HG03354 (cell line): ENCODE measurements at regions not wholly inside any gene's neighbourhood (a gene's known extent, or its start where the extent isn't known, plus 50 kb on each side); places are given as distances from the start of the nearest gene placed in this dataset.
"Not testable (repeated sequence)": the region's sequence is repeated elsewhere in the genome, so short reads cannot be mapped to it uniquely, and the experiment has no call there.

Source experiments
- ATAC-seq: cut with Tn5 transposase; IDR thresholded peaks from one replicate; pipeline ENCODE4 v1.9.1; 2021; ENCODE audit warnings: mild to moderate bottlenecking; ENCODE audit not compliant: unreplicated experiment, poor library complexity, severe bottlenecking

DNA sequence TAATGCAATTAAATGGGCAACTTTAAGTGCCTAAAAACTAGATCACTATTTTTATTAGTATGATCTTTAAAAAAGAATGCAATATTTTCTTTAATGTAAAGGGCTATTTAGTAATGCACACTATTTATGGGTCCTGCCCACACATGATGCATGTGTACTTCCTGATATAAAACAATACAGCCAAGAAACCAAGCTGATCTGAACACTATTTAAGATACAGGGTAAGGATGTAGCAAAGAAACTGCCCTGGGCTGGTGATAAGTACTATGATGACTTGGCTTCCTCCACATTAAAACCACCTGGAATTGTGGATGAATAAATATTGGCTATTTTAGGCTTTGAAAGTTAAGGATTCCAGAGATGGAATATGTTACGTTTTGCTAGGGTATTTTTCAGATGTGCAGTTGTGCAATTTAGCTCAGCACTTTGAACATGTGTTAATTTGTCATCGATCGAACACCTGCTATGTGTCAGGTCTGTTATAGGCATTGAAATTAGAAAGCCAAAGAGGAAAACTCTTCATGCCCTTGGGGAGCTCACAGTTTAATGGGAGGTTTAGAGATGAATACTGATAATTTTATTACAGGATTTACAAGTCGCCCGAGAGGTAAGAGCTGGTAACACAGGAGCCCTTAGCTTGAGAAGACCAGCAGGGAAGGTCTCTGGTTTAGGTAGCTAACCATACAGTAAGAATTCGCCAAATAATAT lies 276.7 kb downstream of the PLK2 start:
- no peak for ATAC-seq

DNA sequence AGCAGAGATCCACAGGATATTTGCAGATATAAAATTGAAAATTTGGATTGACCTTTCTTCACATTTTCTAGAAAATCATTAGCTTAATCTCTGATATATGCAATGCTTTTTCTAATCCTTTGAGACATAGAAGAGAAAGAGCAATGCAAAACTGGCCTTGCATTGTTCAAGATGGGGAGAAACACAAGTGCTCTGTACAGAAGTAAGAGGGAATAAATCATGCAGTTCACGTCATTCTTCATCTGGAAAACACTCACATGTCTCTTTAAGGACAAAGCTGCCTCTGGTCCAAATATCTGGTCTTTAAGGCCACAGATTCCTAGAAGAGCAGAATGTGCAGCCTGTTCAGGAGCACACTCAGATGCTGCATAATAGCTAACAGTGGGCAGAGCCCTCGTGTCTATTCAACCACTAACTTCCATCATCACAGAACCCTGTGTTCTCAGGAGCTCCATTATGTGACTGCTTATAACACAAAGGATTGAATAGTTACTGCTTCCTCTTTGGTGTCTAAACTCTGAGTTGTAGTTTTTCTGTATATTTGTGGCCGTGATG lies 277.5 kb downstream of the PLK2 start:
- no peak for ATAC-seq

DNA sequence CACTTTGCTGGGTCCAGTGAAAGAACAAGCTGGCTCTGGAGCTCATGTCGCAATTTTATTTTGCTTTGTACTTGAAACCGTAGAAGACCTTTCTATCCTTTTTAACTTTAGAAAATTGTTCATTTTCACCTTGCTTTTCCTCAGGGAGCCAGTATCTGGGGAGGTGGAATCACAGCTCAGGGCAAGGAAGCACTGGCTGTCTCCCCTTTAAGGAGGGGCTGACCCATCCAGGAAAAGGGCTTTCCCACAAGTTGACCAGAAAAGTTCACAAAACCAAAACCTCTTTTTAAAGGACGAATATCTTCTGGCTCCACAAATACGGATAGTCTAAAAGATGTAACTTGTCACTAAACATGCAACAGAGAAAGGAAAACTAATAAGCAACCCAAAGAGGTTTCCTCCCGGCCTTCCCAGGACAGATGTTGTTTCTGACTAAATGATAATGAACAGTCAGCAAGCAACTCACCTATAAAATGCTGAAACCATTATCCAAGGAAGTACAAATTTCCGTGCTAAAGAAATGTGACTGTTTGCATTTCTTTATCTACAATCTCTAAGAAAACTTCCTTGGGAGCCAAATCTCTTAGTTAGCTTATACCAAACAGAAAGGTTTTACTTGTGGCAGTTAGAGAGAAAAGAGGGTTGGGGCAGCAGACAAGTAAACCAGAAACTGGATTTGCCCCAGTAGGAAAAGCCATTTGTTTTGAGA lies 278.2 kb downstream of the PLK2 start:
- no peak for ATAC-seq

DNA sequence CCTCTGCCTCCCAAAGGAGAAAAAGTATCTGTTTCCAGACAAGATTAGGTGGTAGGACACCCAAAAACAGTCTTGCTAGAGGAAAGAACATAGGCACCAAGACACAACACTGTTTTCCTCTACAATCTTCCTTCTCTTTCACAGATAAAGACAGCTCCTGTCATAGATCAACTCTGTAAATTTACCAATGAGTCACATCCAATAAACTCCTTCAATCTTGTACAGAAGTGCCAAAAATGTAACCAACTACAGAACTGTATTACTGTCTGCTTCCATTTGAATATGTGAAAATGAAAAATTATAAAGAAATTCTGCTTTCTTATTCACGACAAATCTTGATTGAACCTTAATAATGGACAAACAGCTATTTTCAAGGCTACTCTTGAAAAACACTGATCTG lies 286.9 kb downstream of the PLK2 start:
- ATAC-seq, result no peak

DNA sequence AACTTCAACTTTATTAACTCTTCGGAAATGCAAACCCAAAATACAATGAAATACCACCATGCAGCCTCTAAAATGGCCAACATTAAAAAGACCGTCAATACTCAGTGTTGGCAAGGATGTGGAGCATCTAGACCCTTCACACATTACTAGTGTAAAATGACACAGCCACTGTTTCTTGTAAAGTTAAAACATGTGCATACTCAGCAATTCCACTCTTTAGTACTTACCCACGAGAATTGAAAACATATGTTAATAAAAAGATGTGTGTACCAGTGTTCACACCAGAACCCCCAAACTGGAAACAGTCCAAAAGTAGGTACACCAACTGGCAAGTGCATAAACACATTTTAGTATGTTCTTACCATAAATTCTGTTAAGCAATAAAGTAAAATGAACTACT lies 294.7 kb downstream of the PLK2 start:
- ATAC-seq, result no peak

DNA sequence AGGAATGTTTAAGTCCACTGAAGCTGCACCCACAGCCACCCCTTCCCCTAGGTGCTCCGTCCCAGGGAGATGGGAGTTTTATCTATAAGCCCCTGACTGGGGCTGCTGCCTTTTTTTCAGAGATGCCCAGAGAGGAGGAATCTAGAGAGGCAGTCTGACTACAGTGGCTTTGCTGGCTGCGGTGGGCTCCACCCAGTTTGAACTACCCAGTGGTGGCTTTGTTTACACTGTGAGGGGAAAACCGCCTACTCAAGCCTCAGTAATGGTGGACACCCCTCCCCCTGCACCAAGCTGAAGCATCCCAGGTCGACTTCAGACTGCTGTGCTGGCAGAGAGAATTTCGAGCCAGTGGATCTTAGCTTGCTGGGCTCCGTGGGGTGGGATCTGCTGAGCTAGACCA lies 298.0 kb downstream of the PLK2 start:
- ATAC-seq, result not testable (repeated sequence)

DNA sequence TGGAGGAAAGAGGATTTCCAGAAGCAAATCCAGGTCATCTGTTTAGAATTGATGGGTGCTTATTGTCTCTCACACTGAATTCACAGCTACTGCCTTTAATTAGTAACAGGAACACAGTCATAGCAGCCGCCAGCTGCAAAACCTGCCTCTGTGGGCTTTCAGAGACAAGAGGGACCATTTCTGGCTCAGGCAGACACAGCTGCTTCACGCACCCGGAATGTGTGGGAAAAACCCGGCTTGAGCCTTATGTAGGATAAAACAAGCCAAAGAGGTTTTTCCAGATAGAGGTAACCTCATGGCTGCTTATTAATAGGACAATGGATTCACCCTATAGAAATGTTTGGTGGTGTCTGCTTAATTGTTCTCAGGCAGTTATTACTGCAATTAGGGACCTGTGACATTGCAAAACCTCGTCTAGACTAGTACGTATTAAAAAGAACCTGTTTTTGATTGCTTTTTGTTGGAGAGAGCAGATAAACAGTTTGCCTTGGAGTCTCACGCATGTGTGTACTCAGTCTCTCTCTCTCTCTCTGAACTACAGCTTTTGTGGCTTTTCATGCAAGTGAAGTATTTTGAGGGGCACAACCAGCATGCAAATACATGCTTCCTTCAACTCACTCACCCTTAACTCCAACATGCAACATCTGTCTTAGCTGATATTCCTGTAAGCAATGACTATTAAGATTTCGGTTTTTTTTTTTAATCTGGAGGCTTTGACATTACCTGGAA lies 302.7 kb downstream of the PLK2 start:
- peak; percentile 92 for ATAC-seq

DNA sequence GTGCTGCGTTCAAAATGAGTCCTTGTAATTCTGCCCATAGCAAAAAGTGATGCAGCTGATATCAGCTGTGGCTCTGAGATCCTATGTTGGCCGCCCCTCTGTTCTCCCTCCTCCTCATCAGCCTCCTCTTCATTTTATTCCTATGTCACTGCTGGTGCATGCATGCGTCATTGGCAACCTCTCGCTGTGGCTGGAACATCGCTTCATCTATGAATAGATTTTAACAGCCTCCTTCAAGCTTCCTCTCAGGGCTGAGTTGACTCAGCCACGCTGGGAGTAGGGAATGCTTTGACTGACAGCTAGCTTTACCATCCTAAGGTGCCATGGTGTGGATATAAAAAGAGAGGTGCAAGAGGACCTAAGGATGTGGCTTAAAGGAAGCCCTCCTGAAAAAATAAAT lies 303.5 kb downstream of the PLK2 start:
- ATAC-seq, result no peak

DNA sequence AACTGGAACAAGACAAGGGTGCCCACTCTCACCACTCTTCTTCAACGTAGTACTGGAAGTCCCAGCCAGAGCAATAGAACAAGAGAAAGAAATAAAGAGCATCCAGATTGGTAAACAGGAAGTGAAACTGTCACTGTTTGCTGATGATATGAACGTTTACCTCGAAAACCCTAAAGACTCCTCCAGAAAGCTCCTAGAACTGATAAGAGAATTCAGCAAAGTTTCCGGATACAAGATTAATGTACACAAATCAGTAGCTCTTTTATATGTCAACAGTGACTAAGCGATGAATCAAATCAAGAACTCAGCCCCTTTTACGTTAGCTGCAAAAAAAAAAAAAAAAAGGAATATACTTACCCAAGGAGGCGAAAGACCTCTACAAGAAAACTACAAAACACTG lies 306.6 kb downstream of the PLK2 start:
- no peak for ATAC-seq

DNA sequence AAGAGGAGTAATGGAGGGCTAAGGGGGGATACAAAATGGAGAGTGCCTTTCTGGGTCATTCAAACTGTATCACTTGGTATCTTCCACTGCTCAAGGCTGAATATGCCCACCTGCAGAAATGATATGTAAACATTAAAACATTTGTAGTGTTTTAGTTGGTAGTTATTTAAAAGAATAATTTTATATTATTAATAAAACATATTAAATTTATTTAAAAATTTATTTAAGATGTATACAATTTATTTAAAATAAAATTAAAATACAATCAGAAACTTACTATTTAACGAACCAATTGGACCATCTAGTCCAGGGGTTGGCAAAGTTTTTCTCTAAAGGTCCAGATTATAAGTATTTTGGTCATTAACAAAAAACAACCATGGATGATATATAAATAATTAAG lies 308.5 kb downstream of the PLK2 start:
- ATAC-seq, result no peak

DNA sequence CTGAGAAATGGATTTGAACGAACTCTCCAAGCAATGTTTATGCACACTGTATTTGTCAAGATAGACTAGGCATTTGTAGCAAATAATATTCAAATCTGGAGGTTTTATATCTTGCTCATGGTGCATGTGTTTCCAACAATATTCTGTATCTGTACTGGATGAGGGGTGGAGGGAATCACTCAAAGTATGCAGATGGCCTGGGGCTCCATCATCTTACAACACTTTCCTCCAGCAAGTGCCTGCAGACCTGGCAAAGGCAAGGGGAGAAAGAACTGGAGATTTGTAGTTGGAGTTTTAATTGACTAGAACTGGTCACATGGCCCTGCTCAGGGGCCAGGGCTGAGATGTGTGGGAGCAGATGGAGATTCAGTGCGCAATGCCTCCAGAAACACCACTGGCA lies 309.0 kb downstream of the PLK2 start:
- no peak for ATAC-seq

DNA sequence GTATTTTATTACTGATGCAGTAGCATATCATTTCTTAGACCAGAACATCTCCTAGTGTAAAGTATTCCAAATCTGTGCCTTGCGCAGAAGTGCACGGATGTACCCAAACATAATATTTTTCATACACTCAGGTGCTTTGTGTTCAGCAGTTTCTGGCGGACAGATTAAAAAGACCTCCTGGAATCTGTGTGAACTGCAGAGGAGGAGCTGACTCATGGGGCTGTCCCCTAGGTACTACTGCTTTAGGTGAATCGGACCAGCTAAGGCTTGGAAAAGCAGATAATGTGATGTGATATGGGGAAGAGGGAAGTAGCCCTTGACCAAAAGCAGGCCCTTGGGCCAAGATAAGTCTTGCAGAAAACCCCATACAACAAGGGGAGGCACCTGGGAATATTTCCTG lies 310.1 kb downstream of the PLK2 start:
- no peak for ATAC-seq

DNA sequence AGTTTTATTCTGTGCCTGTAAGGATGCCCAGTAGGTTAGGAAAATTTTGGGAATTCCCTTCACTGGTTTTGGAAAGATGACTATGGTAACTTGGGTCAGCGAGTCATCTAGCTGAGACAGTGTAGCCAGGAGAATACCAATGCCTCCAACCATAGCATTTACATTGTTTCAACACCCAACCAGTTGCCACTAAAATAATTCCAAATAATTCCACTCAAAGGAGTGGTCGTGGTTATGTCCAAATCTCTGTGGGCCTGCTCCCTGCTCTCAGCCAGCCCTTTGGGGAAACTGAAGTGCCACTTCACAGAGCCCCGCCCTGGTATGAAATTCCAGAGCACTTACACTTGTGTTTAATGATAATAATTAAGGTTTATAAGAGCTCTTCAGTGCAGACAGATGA lies 310.5 kb downstream of the PLK2 start:
- ATAC-seq, result no peak

DNA sequence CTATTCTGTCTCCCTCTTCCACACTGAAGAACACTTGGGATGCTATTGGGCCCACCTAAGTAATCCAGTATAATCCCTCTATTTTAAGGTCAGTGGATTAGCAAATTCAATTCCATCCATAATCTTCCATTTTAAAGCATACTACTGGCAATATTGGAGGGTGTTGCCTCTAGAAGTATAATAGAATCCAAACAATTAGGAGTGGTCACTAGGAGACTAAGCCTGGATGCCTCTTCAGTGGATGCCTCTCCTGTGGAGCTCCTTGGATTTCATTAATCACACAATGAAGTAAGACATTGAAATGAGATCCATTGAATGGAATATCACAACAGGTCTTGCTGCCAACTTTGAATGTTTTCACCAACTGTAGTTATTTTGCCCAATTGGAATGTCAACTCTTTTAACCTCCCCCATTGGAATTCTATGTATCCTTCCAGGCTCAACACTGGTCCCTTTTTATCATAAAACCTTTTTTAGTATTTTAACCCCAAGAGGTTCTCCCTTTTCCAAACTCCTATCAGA lies 311.6 kb downstream of the PLK2 start:
- no peak for ATAC-seq

DNA sequence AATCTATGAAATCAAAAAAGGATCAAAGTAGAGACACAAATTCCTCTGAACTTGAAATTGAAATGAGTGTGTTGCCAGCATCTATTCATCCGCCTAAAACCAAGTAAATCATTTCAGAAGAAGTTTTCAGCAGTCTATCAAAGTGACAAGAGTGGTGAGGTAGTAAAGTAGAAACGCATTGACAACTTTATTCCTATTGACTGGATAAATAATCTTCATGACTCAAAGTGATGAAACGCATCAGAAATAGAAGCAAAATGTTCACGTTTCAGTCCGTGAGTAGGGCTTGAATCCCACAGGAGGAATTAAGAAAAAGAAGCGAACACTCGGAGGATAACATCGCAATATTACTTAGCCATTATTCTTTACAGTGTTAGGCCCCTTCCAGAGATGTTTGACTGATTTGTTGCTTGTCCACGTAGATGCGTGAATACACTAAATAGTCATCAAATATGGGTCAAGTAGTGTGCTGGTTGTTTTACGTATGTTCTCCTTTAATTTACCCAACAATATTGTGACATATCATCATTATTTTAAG lies 314.4 kb downstream of the PLK2 start:
- ATAC-seq, result no peak

DNA sequence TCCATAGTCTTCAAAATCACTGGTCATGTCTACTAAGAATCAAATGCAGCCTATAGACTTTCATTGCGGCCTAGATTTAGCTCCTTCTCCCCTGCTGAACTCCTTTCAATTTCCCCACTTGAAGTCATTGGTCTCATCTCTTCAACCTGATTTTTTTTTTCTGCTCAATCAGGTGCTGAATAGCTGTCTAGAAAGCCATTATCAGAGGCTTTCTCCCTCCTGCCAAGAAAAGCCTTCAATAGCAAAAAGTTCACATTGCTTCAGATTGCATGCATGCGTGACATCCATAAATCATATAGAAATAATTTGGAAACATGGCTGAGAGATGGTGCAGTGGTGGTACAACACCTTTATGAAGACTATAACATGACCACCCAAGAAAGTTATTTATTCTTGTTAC lies 316.2 kb downstream of the PLK2 start:
- no peak for ATAC-seq

DNA sequence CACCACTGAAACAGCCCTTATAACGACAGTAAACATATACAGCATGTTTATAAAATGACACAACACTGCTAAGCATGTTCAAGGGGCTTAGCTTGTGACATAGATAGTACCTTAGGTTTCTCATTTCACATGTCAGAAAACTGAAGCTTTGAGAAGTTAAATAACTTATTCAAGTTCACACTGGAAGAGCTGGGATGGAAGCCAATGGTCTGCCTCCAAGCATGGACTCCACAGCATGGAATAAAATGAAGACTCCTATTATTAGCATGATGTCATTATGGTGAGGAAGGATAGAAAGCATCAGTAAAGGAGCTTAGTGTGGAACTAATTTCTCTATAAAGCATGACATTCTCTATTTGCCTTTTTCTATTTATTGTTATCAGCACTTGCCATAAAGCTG lies 316.7 kb downstream of the PLK2 start:
- ATAC-seq, result no peak

DNA sequence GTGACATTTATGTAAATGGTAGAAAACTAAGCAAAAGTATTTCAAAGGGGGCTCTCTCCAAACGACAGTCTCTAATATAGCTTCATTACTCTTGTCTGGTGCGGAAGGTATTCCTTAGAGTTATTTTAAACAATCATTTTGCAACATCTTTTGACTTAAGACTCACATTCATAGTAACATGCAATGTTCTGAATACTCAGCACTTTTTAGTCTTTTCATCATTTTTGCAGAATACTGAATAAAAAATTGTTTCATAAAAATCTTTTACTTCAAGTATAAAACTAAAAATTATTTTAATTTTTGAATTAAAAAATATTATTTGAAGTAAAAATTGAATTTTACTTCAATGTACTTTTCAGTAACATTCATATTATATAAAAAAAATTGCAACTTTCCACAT lies 321.1 kb downstream of the PLK2 start:
- ATAC-seq, result no peak

DNA sequence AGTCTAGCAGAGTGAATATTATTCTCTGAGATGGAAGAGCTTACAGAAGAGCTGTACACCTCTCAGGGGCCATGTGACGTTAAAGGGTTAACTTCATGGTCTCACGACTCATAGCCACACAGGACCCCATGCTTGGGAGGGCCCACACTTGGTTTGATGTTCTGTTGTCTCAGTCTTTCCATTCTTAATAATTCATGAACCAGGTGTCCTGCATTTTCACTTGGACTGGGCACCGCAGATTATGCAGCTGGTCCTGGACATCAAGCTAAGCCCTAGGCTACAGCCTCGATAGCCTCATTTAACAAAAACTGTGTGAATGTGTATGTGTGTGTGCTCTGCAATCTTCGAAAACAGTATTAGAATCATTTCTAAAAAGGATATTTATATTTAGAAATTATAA lies 323.5 kb downstream of the PLK2 start:
- ATAC-seq, result no peak

DNA sequence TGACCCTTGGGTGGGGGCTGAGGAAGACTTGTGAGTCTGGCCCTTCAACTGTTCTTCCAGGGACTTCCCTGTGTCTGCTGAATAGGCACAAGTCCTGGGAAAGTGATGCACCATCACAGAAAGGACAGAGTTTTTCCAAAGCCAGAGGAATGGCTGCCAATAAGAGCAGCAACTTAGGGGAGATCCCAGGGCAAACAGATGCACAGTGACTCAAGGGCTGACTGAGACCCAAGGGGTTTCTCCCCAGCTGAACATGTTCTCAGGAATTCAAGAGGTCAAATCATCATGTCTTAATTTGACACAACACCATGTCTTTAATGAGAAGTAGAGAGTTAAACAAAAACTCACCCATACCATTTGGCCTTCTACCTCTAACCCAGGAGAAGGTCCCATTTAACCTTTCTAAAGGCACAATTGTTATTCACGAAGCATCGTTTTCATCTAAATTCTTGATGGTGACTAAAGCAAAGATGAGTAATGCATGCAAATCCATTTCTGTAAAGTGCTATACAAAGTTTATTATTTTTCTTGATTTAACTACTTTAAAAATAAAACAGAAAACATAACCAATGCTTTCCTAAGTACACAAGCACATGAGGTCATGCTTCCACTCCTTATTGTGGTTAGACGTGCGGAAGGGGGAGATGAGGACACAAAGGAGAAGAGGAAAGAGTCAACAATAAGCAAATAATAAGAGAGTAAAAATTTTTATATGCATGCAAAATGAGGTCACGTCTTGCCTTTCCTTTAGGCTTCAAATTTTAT lies 324.1 kb downstream of the PLK2 start:
- ATAC-seq, result no peak
